ENCODE measurements at regions not wholly inside any gene's neighbourhood (a gene's known extent, or its start where the extent isn't known, plus 50 kb on each side); places are given as distances from the start of the nearest gene placed in this dataset.

DNA sequence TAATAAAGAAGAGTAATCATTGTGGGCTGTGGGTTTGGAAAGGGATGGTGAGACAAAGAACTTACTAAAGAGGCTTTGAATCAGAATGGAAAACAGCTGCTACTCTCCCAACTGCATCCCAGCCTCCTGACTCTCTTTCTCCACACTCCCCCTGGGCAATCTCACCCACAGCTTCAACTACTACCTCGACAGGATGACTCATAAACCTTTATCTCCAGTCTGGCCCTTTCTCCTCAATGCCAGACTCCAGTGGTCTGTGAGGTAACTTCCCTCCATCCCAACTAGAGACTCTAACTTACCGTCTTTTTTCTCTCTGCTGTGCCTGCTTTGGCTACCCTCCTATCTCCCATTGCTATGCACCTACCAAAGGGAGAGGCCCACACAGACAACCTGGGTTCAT is 135.3 kb upstream of the RREB1 start:
- Mint-ChIP-seq H3K36me3 (ENCODE audit: insufficient read depth, unreplicated experiment) (no peaks in the 10 kb centered on the region), H3K27ac (ENCODE audit: low read depth, unreplicated experiment) (no peak overlapping the region), H3K4me3 (ENCODE audit: unreplicated experiment) (no peak overlapping the region), H3K4me1 (ENCODE audit: insufficient read depth, unreplicated experiment) (peaks cover 18% of the 10 kb centered on the region), H3K27me3 (ENCODE audit: insufficient read depth, unreplicated experiment) (no peaks in the 10 kb centered on the region), H3K9me3 (ENCODE audit: unreplicated experiment) (no peaks in the 10 kb centered on the region)
- peak; percentile 68 for DNase-seq (ENCODE audit: unreplicated experiment)
- ChIA-PET POLR2A (no interaction called here), CTCF (no interaction called here)
- no TSS peak for BruUV-seq (replicated peaks)
- TF ChIP-seq, protein P1, sequence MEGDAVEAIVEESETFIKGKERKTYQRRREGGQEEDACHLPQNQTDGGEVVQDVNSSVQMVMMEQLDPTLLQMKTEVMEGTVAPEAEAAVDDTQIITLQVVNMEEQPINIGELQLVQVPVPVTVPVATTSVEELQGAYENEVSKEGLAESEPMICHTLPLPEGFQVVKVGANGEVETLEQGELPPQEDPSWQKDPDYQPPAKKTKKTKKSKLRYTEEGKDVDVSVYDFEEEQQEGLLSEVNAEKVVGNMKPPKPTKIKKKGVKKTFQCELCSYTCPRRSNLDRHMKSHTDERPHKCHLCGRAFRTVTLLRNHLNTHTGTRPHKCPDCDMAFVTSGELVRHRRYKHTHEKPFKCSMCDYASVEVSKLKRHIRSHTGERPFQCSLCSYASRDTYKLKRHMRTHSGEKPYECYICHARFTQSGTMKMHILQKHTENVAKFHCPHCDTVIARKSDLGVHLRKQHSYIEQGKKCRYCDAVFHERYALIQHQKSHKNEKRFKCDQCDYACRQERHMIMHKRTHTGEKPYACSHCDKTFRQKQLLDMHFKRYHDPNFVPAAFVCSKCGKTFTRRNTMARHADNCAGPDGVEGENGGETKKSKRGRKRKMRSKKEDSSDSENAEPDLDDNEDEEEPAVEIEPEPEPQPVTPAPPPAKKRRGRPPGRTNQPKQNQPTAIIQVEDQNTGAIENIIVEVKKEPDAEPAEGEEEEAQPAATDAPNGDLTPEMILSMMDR (IDR thresholded peaks at IDR 0.05; ENCODE audit: unreplicated experiment): no peak
- intact Hi-C loops (cut with micrococcal nuclease): no loop called here

GRCh38 chr6:6973721-6974120 is 134.0 kb upstream of the RREB1 start:
- no peak for DNase-seq (ENCODE audit: unreplicated experiment)
- intact Hi-C loops (cut with micrococcal nuclease): no loop called here
- POLR2A ChIA-PET: no interaction called here
- Mint-ChIP-seq H3K36me3 (ENCODE audit: insufficient read depth, unreplicated experiment) (no peaks in the 10 kb centered on the region), H3K4me3 (ENCODE audit: unreplicated experiment) (no peak overlapping the region), H3K27ac (ENCODE audit: low read depth, unreplicated experiment) (no peak overlapping the region), H3K9me3 (ENCODE audit: unreplicated experiment) (no peaks in the 10 kb centered on the region), H3K27me3 (ENCODE audit: insufficient read depth, unreplicated experiment) (no peaks in the 10 kb centered on the region), H3K4me1 (ENCODE audit: insufficient read depth, unreplicated experiment) (peaks cover 21% of the 10 kb centered on the region)
- BruUV-seq (replicated peaks): no TSS peak
- TF ChIP-seq, protein P1 (IDR thresholded peaks at IDR 0.05; ENCODE audit: unreplicated experiment): no peak
- CTCF ChIA-PET: interaction anchor here (1.0 kb wide), 1 partner anchor 42 kb away, joined by 3 read pairs; no protein-coding TSS in a partner anchor

- intact Hi-C loops (cut with micrococcal nuclease): no loop called here
- no peak for DNase-seq (ENCODE audit: unreplicated experiment)
- no peak overlapping the region for H3K27ac Mint-ChIP-seq (ENCODE audit: low read depth, unreplicated experiment)
- ChIA-PET POLR2A (no interaction called here), CTCF (no interaction called here)
- no peak overlapping the region for H3K4me3 Mint-ChIP-seq (ENCODE audit: unreplicated experiment)
- H3K27me3 Mint-ChIP-seq (ENCODE audit: insufficient read depth, unreplicated experiment): no peaks in the 10 kb centered on the region
- no peaks in the 10 kb centered on the region for H3K36me3 Mint-ChIP-seq (ENCODE audit: insufficient read depth, unreplicated experiment)
- H3K9me3 Mint-ChIP-seq (ENCODE audit: unreplicated experiment): no peaks in the 10 kb centered on the region
- TF ChIP-seq, protein P1 (IDR thresholded peaks at IDR 0.05; ENCODE audit: unreplicated experiment): no peak
- peaks cover 13% of the 10 kb centered on the region for H3K4me1 Mint-ChIP-seq (ENCODE audit: insufficient read depth, unreplicated experiment)
- BruUV-seq (replicated peaks): no TSS peak
These were observed 132.2 kb upstream of the RREB1 start for GRCh38 chr6:6975459-6976111.

GRCh38 chr6:6976193-6976592 is 131.6 kb upstream of the RREB1 start:
- H3K9me3 Mint-ChIP-seq (ENCODE audit: unreplicated experiment): no peaks in the 10 kb centered on the region
- no peaks in the 10 kb centered on the region for H3K36me3 Mint-ChIP-seq (ENCODE audit: insufficient read depth, unreplicated experiment)
- H3K4me3 Mint-ChIP-seq (ENCODE audit: unreplicated experiment): no peak overlapping the region
- ChIA-PET CTCF (interaction anchor here (0.6 kb wide), 2 partner anchors 48 to 149 kb away, joined by 3 to 5 read pairs; no protein-coding TSS in a partner anchor), POLR2A (no interaction called here)
- DNase-seq (ENCODE audit: unreplicated experiment): no peak
- BruUV-seq (replicated peaks): no TSS peak
- TF ChIP-seq, protein P1 (IDR thresholded peaks at IDR 0.05; ENCODE audit: unreplicated experiment): no peak
- intact Hi-C loops (cut with micrococcal nuclease): no loop called here
- no peaks in the 10 kb centered on the region for H3K27me3 Mint-ChIP-seq (ENCODE audit: insufficient read depth, unreplicated experiment)
- no peak overlapping the region for H3K27ac Mint-ChIP-seq (ENCODE audit: low read depth, unreplicated experiment)
- H3K4me1 Mint-ChIP-seq (ENCODE audit: insufficient read depth, unreplicated experiment): peaks cover 13% of the 10 kb centered on the region

Measured in MCF 10A (cell line).